MV-4-11 (cell line): ENCODE measurements at regions not wholly inside any gene's neighbourhood (a gene's known extent, or its start where the extent isn't known, plus 50 kb on each side); places are given as distances from the start of the nearest gene placed in this dataset.

Experiments used
- DNase-seq: peaks from one replicate; lab custom pipeline; 2025; lab: John Stamatoyannopoulos, UW

DNA sequence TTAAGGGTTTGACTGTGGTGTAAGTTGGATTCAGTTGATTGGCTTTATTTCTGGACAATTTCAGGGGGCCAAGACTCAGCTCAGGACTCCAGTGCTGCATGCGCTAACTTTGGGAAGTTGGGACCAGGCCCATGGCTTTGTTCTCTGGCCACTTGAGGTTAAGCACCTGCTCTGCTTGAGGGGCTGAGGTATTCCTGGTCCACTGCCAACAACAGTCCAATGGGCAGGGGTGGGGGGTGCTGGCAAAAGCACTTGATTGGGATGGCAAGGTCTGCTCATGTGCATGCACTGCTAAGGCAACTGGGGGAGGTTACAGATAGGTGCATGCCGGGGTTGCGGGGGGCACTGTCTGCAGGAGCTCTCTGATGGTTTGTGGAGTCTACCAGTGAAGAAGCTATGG is 52.6 kb upstream of the ASB17 start:
- DNase-seq, result no peak

- DNase-seq, result no peak
Observed at GRCh38 chr1:75985827-75986226, 53.6 kb upstream of the ASB17 start.

DNA sequence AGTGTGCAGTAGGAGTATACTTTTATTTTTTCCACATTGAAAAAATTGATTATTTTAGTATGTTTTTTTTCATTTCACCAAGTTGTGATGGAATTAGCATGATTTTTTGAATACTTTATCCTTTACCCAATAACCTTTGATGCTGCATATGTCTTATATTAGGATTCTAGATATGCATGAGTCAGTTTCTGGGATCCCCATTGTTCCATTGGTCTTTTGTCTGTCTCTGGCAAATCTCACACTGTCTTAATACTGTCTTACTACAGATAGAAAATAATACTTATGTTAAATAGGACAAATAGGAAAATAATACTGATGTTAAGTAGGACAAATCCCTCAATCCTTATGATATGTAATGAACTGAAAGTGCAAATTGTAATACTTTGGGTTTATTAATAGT is 54.3 kb upstream of the ASB17 start:
- no peak for DNase-seq

DNA sequence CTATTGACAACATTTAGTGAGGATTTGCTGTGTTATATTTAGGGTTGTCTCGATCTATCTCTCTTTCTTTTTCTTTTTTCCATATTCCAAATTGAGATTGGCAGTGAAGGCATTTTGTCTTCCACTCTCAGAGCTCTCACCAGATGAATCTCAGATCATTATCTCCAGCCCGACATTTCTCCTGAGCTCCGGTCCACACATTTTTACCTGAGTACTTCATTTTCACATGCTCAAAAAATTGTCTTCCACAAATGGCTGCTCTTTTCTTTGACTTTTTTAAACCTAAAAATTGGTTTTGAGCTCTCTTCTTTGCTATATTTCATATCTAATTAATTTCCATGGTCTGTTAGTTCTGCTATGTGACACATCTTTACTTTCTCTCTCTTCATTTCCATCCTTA is 56.9 kb upstream of the ASB17 start:
- no peak for DNase-seq

- no peak for DNase-seq
Observed at GRCh38 chr1:75990686-75991085, 58.5 kb upstream of the ASB17 start.

DNA sequence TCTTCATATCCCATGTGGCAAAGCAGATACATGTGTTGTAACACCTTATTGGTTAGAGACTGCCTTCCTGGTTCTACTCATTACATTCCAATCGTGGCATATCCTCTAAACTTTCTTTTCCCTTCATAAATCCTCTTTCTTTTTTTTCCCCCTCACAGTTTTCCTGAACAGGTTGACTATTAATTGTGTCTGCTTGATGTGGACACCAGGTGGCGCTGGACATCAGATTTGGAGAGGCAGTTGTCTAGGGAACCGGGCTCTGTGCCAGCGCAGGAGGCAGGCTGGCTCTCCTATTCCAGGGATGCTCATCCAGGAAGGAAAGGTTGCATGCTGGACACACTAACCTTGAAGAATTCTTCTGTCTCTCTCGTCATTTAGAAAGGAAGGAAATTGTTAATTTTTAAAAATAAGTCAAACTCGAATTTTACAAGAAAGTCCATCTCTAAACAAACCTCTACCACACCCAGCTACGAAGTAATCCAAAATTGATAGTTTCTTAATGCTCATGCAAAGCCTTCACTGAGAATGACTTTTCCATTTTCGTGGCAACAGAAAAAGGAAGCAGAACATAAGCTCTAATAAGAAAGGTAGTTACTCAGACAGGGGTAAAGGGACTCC is 59.4 kb upstream of the ASB17 start:
- peak; percentile 49 for DNase-seq

DNA sequence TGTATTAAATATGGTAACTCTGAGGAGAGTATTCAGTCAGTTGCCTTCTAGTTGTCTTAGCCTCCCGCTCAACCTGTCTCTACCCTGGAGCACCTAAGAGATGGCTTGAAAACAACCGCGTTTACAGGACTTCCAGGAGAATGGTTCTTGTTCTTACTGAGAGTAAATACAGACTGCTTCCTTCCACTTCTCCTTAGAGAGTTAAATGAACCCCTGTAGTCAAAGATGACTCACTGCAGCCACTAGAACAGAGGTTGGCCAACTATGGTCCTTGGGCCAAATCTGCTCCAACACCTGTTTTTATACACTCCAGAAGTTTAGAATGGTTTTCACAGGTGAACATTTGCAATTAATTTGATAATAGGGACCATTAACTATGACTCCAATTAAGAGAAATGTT is 60.1 kb upstream of the ASB17 start:
- DNase-seq, result no peak

- DNase-seq, result no peak
Observed at GRCh38 chr1:75993661-75994060, 61.5 kb upstream of the ASB17 start.

DNA sequence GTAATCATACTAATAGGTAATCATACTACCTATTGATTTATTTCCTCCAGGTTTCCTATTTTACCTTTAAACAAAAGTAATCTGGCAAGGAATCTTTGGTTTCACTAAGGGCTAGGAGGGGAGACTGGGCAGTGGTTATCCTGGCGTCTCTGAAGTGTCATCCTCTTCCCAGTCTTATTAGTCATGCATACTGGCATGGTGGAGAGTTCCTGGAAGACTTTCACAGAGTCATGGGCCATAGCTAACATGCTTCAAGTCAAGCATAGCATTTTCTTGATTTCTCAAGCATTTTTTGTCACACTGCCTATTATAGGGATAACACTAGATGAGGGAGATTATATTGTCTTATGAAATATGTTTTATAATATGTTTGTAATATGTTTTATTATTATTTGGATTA is 64.0 kb upstream of the ASB17 start:
- DNase-seq, result no peak

GRCh38 chr1:75999034-75999433 is 66.8 kb upstream of the ASB17 start:
- DNase-seq, result no peak

DNA sequence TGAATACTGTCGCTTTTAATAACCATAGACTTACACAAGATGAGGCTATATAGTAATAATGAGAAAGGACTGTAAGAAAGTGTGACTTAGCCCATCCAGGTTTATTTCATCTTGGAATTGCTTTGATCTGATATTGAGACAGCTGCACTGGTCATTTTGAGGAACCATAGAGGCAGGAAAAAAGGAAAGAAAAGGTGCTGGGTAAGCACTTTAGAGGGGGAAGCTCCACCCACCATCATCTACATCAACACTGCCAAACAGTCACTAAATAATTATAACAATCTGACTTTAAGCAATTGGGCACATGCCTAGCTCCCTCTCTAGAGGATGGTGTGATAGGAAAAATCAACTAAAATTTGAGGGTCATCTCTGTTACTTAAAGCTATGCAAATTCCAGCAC is 70.6 kb upstream of the ST6GALNAC3 start:
- DNase-seq, result no peak

DNA sequence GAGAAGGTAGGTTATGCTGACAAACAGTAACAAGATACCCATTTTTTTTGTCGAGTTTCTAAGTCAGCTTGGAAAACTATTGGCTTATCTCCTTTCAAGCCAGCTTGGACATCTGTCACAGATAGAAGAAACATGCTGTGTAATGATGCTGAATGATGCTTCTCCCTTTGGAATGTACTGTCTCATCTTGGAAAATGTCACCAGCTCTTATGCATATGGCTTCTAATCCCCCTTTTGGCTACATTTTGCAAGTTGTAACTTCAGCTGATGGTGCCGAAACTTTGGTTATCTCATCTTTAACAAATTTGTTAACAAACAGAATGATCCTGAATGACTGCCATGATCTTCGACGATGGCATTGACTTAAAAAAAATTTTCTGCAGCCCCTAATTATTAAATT is 68.8 kb upstream of the ST6GALNAC3 start:
- no peak for DNase-seq

GRCh38 chr1:76006234-76006633 is 68.3 kb upstream of the ST6GALNAC3 start:
- no peak for DNase-seq

DNA sequence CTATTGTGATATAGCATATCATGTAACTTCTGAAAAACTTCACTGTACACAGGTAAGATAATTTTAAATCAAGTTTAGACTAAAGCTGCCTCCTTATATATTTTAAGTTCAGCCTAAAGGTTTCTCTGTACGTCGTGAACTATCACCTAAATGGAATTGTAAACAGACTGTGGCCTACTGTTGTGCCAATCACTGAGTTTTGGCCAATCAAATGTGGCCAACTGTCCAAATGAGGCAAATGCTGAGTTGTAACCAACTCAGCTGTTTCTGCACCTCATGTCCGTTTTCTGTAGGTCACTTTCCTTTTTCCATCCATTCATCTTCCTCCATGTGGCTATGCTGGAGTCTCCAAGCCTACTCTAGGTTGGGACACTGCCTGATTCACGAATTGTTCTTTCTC is 63.7 kb upstream of the ST6GALNAC3 start:
- no peak for DNase-seq

DNA sequence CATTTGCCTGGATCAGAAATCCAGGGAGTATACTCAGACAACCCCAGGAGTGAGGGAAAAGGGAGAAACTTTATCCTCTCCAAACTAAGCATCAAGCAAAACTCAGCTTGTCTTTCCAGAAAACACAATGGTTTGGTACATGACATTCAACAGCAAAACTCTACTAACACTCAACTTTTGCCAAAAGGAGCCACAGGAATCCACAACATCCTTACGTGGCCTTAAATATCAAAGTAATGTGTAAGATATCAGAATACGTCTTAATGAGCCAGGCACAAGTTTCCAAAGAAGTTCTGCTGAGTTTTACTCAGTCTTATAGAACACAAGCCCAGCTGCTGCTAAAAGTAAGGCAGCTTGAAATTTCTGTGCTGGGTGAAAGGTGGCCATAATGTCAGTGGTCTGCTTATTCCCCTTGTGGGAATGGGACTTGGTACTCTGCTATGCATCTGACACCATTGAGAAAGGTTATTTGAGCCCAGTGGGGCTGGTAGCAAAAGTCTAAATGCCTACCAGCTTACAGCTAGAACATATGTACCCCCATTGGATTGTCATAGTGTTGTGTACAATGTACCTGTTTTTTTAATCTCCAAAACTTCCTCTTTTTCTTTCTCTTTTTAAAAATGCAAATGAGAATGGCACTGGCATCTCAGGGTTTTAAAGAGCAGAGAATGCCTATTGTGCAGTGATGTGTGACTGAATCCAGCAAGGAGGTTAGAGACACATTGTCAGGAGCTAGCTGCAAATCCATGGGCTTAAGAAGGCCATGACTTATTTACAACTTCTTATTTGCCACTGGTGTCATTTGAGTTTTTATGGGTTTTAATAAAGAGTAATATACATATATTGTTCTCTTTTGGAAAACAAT is 62.0 kb upstream of the ST6GALNAC3 start:
- DNase-seq, result no peak

- no peak for DNase-seq
Observed at GRCh38 chr1:76013206-76013581, 61.4 kb upstream of the ST6GALNAC3 start.

GRCh38 chr1:76015478-76016103 is 59.0 kb upstream of the ST6GALNAC3 start:
- no peak for DNase-seq

DNA sequence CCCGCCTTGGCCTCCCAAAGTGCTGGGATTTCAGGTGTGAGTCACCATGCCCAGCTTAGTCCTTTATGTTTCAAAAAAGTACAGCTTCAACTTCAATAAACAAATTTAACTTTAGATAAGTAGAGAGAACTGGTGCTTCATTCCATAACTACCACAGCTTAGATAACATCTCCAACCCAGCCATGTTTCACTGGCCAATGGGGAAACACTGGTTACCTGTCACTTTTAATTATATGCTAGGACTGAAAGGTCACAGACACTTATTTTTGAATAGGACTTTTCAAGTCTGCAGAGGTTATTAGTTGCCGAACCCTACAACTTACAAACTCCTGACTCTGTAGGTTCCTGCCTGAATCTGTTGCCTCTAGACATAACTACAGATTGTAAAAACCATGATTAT is 56.5 kb upstream of the ST6GALNAC3 start:
- DNase-seq, result no peak

DNA sequence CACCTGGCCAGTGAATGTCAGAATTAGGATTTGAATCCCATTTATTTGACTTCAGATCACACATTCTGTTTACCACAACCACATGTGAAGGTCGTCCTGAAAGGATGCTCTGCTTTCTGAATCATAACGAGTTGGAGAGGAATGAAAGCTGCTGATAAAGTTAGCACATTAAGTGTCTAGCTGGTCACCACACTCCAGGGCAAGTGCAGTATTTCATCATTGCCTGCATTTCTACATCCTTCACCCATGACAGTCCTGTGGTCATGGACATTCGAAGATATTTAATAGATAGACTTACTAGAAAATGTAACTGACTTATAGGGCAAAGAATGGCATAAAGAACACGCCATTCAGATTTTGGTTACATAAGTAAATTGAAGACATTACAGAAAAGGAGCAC is 52.7 kb upstream of the ST6GALNAC3 start:
- DNase-seq, result no peak

DNA sequence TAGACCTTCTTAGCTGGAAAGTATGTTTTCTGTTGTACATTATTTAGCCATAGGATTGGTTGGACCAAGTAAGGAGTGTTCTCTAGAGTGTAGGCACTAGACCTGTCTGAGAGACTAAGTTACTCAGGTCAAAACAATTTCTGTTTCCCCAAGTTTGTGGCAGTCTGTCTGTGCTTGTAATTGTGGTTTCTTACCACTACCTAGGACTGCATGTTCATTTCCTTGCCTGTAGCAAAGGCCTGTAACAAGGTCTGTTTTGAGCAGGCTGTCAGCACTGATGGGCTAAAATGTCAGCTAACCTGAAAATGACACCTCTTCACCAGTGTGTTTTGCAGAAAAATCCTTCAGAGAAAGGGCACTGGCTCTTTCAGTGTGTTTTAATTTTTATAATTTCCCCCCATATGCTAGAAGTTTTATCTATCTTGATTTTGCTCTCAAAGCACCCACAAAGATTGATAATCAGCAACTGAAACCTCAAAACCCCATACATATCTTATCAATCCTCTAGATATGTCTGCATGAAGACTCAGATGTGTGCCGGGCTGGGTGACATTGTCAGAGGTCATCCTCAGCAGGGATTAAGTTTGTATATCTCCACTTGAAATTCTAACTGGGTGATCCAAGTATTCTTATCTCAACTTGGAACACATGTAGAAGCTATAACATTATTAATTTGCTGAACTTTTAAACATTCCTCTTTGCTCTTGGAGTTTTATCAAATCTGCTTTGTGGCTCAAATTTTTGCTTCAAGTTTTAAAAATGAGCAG is 50.7 kb upstream of the ST6GALNAC3 start:
- DNase-seq, result no peak
